ENCODE measurements at regions not wholly inside any gene's neighbourhood (a gene's known extent, or its start where the extent isn't known, plus 50 kb on each side); places are given as distances from the start of the nearest gene placed in this dataset.

DNA sequence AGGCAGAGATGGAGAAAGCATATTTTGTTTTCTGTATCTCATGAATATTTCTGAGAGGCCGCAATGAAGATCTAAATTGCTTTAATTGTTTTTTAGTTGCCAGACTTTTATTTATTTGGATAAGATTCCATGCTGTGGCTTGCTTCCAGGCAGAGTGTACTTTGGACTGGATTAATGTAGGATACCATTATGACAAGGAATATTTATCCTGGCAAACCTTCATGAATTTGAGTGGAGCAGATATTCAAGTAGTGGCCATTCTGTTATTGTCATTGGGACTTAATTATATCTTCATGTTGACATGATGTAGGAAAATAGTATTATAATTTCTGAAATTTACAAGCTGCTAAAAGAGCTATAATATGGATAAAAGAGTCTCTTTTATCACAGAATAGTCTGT is 182.9 kb downstream of the C4orf33 start:
- ChIA-PET RAD21 (ENCODE audit: unreplicated experiment) (no interaction called here), POLR2A (no interaction called here), CTCF (no interaction called here), SMC1A (ENCODE audit: uncharacterized antibody, unreplicated experiment) (no interaction called here)
- H3K36me3 ChIP-seq (ENCODE audit: control insufficient read depth in 2 of 2, insufficient read depth in 2 of 2, low read length in 1 of 2), result no peaks in the 10 kb centered on the region
- H3K27me3 ChIP-seq (replicated peaks in 1 of 2; ENCODE audit: control insufficient read depth in 2 of 2, insufficient read depth in 2 of 2, low read length in 1 of 2), result no peaks in the 10 kb centered on the region
- in situ Hi-C loops (cut with MboI) (no loop called here), intact Hi-C loops (cut with micrococcal nuclease; ENCODE audit: unreplicated experiment) (no loop called here)
- H3K4me1 ChIP-seq (ENCODE audit: control insufficient read depth, insufficient read depth, low read length), result no peaks in the 10 kb centered on the region
- BruUV-seq (replicated peaks), result no TSS peak
- no peak overlapping the region for H3K4me2 ChIP-seq (ENCODE audit: control insufficient read depth, insufficient read depth)
- H3K79me2 ChIP-seq (ENCODE audit: control insufficient read depth, insufficient read depth, low read length), result no peaks in the 10 kb centered on the region
- no peaks in the 10 kb centered on the region for H3K9me3 ChIP-seq (replicated peaks; ENCODE audit: control insufficient read depth, insufficient read depth, low read length)
- 0% methylated on average over 1 of the region's 1 CpG for WGBS (ENCODE audit: insufficient coverage, insufficient replicate concordance, low lambda C conversion rate, missing lambda C conversion rate)
- ATAC-seq (no peak), FAIRE-seq (no peak), DNase-seq (ENCODE audit: low read depth, low spot score) (no peak)
- no peak overlapping the region for H3K4me3 ChIP-seq
- no peak overlapping the region for H3K27ac ChIP-seq (ENCODE audit: control insufficient read depth, insufficient read depth)
- no peak for TF ChIP-seq BHLHE40 (IDR thresholded peaks at IDR 0.05; ENCODE audit: borderline replicate concordance in 1 of 2, low read depth in 2 of 2, low read length in 1 of 2)
- TF ChIP-seq TCF7 (IDR thresholded peaks at IDR 0.05; ENCODE audit: borderline replicate concordance), result no peak
- no peak for TF ChIP-seq CREM (IDR thresholded peaks at IDR 0.05; ENCODE audit: low read depth)
- TF ChIP-seq ZSCAN29 (IDR thresholded peaks at IDR 0.05), result no peak
- TF ChIP-seq, protein P1, sequence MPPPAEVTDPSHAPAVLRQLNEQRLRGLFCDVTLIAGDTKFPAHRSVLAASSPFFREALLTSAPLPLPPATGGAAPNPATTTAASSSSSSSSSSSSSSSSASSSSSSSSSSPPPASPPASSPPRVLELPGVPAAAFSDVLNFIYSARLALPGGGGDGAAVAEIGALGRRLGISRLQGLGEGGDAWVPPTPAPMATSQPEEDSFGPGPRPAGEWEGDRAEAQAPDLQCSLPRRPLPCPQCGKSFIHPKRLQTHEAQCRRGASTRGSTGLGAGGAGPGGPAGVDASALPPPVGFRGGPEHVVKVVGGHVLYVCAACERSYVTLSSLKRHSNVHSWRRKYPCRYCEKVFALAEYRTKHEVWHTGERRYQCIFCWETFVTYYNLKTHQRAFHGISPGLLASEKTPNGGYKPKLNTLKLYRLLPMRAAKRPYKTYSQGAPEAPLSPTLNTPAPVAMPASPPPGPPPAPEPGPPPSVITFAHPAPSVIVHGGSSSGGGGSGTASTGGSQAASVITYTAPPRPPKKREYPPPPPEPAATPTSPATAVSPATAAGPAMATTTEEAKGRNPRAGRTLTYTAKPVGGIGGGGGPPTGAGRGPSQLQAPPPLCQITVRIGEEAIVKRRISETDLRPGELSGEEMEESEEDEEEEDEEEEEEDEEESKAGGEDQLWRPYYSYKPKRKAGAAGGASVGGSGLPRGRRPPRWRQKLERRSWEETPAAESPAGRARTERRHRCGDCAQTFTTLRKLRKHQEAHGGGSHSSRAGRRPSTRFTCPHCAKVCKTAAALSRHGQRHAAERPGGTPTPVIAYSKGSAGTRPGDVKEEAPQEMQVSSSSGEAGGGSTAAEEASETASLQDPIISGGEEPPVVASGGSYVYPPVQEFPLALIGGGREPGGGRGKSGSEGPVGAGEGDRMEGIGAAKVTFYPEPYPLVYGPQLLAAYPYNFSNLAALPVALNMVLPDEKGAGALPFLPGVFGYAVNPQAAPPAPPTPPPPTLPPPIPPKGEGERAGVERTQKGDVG (CRISPR knock-in tag; IDR thresholded peaks at IDR 0.05), result no peak
- TF ChIP-seq NR2C2 (IDR thresholded peaks at IDR 0.05; ENCODE audit: borderline replicate concordance, control insufficient read depth, insufficient read length, low read depth), result no peak
- no peak for TF ChIP-seq JUND (IDR thresholded peaks at IDR 0.05; ENCODE audit: low read depth, low read length)
- TF ChIP-seq IRF4 (IDR thresholded peaks at IDR 0.05; ENCODE audit: low read depth, low read length), result no peak
- no peak overlapping the region for H2AFZ ChIP-seq (ENCODE audit: control insufficient read depth, low read depth, low read length)
- H3K9ac ChIP-seq (ENCODE audit: control insufficient read depth, insufficient read depth, low read length), result no peak overlapping the region
- no peaks in the 10 kb centered on the region for H4K20me1 ChIP-seq (ENCODE audit: control insufficient read depth, insufficient read depth)

Data from GM12878 (cell line).